ENCODE measurements at regions not wholly inside any gene's neighbourhood (a gene's known extent, or its start where the extent isn't known, plus 50 kb on each side); places are given as distances from the start of the nearest gene placed in this dataset.

- DNase-seq: no peak
- H3K4me3 ChIP-seq: no peak overlapping the region
- H3K27me3 ChIP-seq: no peaks in the 10 kb centered on the region
- H3K9ac ChIP-seq (ENCODE audit: low read depth in 2 of 2, low read length in 2 of 2): no peak overlapping the region
- TF ChIP-seq CTCF (IDR thresholded peaks at IDR 0.05): no peak
- intact Hi-C loops (cut with DNase I): no loop called here
- H3K4me1 ChIP-seq: no peaks in the 10 kb centered on the region
- H3K36me3 ChIP-seq: no peaks in the 10 kb centered on the region
- no peaks in the 10 kb centered on the region for H3K9me3 ChIP-seq
- H3K27ac ChIP-seq: no peak overlapping the region
Measured at GRCh38 chr4:135338181-135338580, 1136.6 kb upstream of the PABPC4L start.

- no peak for TF ChIP-seq CTCF (IDR thresholded peaks at IDR 0.05)
- H3K4me3 ChIP-seq: no peak overlapping the region
- intact Hi-C loops (cut with DNase I): no loop called here
- no peak overlapping the region for H3K9ac ChIP-seq (ENCODE audit: low read depth in 2 of 2, low read length in 2 of 2)
- DNase-seq: no peak
- no peaks in the 10 kb centered on the region for H3K36me3 ChIP-seq
- H3K9me3 ChIP-seq: peaks cover 4% of the 10 kb centered on the region
- H3K4me1 ChIP-seq: no peaks in the 10 kb centered on the region
- no peak overlapping the region for H3K27ac ChIP-seq
- H3K27me3 ChIP-seq: no peaks in the 10 kb centered on the region
Measured at GRCh38 chr4:135325264-135325663, 1123.7 kb upstream of the PABPC4L start.

- Histone ChIP-seq H3K4me3 (no peak overlapping the region), H3K27me3 (no peaks in the 10 kb centered on the region), H3K9ac (ENCODE audit: low read depth in 2 of 2, low read length in 2 of 2) (no peak overlapping the region), H3K4me1 (no peaks in the 10 kb centered on the region), H3K9me3 (peaks cover 4% of the 10 kb centered on the region), H3K27ac (no peak overlapping the region), H3K36me3 (no peaks in the 10 kb centered on the region)
- no peak for DNase-seq
- intact Hi-C loops (cut with DNase I): no loop called here
- no peak for TF ChIP-seq CTCF (IDR thresholded peaks at IDR 0.05)
Measured at GRCh38 chr4:135319685-135320084, 1118.1 kb upstream of the PABPC4L start.

GRCh38 chr4:135316266-135316779 is 1114.7 kb upstream of the PABPC4L start:
- H3K4me3 ChIP-seq: no peak overlapping the region
- no peaks in the 10 kb centered on the region for H3K27me3 ChIP-seq
- no peak overlapping the region for H3K9ac ChIP-seq (ENCODE audit: low read depth in 2 of 2, low read length in 2 of 2)
- TF ChIP-seq CTCF (IDR thresholded peaks at IDR 0.05): no peak
- DNase-seq: no peak
- H3K4me1 ChIP-seq: no peaks in the 10 kb centered on the region
- H3K27ac ChIP-seq: no peak overlapping the region
- no peaks in the 10 kb centered on the region for H3K9me3 ChIP-seq
- intact Hi-C loops (cut with DNase I): no loop called here
- no peaks in the 10 kb centered on the region for H3K36me3 ChIP-seq

GRCh38 chr4:135290136-135290535 is 1088.5 kb upstream of the PABPC4L start:
- intact Hi-C loops (cut with DNase I): no loop called here
- Histone ChIP-seq H3K27me3 (no peaks in the 10 kb centered on the region), H3K9me3 (no peaks in the 10 kb centered on the region), H3K27ac (no peak overlapping the region), H3K9ac (ENCODE audit: low read depth in 2 of 2, low read length in 2 of 2) (no peak overlapping the region), H3K4me3 (no peak overlapping the region), H3K4me1 (no peaks in the 10 kb centered on the region), H3K36me3 (no peaks in the 10 kb centered on the region)
- no peak for DNase-seq
- TF ChIP-seq CTCF (IDR thresholded peaks at IDR 0.05): no peak

GRCh38 chr4:135283934-135284333 is 1082.3 kb upstream of the PABPC4L start:
- no peak overlapping the region for H3K9ac ChIP-seq (ENCODE audit: low read depth in 2 of 2, low read length in 2 of 2)
- intact Hi-C loops (cut with DNase I): no loop called here
- H3K36me3 ChIP-seq: no peaks in the 10 kb centered on the region
- H3K9me3 ChIP-seq: no peaks in the 10 kb centered on the region
- H3K4me1 ChIP-seq: no peaks in the 10 kb centered on the region
- H3K27me3 ChIP-seq: no peaks in the 10 kb centered on the region
- H3K4me3 ChIP-seq: no peak overlapping the region
- H3K27ac ChIP-seq: no peak overlapping the region
- no peak for DNase-seq
- TF ChIP-seq CTCF (IDR thresholded peaks at IDR 0.05): no peak
